ENCODE measurements at regions not wholly inside any gene's neighbourhood (a gene's known extent, or its start where the extent isn't known, plus 50 kb on each side); places are given as distances from the start of the nearest gene placed in this dataset.

- TF ChIP-seq, protein P1, sequence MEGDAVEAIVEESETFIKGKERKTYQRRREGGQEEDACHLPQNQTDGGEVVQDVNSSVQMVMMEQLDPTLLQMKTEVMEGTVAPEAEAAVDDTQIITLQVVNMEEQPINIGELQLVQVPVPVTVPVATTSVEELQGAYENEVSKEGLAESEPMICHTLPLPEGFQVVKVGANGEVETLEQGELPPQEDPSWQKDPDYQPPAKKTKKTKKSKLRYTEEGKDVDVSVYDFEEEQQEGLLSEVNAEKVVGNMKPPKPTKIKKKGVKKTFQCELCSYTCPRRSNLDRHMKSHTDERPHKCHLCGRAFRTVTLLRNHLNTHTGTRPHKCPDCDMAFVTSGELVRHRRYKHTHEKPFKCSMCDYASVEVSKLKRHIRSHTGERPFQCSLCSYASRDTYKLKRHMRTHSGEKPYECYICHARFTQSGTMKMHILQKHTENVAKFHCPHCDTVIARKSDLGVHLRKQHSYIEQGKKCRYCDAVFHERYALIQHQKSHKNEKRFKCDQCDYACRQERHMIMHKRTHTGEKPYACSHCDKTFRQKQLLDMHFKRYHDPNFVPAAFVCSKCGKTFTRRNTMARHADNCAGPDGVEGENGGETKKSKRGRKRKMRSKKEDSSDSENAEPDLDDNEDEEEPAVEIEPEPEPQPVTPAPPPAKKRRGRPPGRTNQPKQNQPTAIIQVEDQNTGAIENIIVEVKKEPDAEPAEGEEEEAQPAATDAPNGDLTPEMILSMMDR (IDR thresholded peaks at IDR 0.05), result no peak
- Histone ChIP-seq H3K4me1 (no peaks in the 10 kb centered on the region), H3K27me3 (ENCODE audit: insufficient read depth in 3 of 3, low read length in 2 of 3) (no peaks in the 10 kb centered on the region), H3K36me3 (ENCODE audit: insufficient read depth in 1 of 2, low read depth in 1 of 2) (no peaks in the 10 kb centered on the region), H3K9me3 (no peaks in the 10 kb centered on the region), H3K27ac (no peak overlapping the region), H3K4me3 (no peak overlapping the region)
- WGBS, 3 donors, result 90 to 95% (median 92%) methylated on average over 11 of the region's 11 CpGs
- no peak for ATAC-seq
- intact Hi-C loops (cut with DNase I), result no loop called here
- no peak for DNase-seq
These were observed 246.6 kb downstream of the BCL11B start for GRCh38 chr14:99025418-99025817.

- Histone ChIP-seq H3K9me3 (no peaks in the 10 kb centered on the region), H3K27me3 (ENCODE audit: insufficient read depth in 3 of 3, low read length in 2 of 3) (no peaks in the 10 kb centered on the region), H3K36me3 (ENCODE audit: insufficient read depth in 1 of 2, low read depth in 1 of 2) (no peaks in the 10 kb centered on the region), H3K4me3 (no peak overlapping the region), H3K27ac (no peak overlapping the region), H3K4me1 (no peaks in the 10 kb centered on the region)
- DNase-seq, result no peak
- 38 to 60% (median 41%) methylated on average over 2 of the region's 2 CpGs for WGBS, 3 donors
- no peak for ATAC-seq
- TF ChIP-seq, protein P1 (IDR thresholded peaks at IDR 0.05), result no peak
- intact Hi-C loops (cut with DNase I), result no loop called here
These were observed 245.5 kb downstream of the BCL11B start for GRCh38 chr14:99026471-99026870.

- Histone ChIP-seq H3K27ac (no peak overlapping the region), H3K9me3 (no peaks in the 10 kb centered on the region), H3K4me1 (no peaks in the 10 kb centered on the region), H3K36me3 (ENCODE audit: insufficient read depth in 1 of 2, low read depth in 1 of 2) (no peaks in the 10 kb centered on the region), H3K4me3 (no peak overlapping the region), H3K27me3 (ENCODE audit: insufficient read depth in 3 of 3, low read length in 2 of 3) (no peaks in the 10 kb centered on the region)
- TF ChIP-seq, protein P1 (IDR thresholded peaks at IDR 0.05), result no peak
- intact Hi-C loops (cut with DNase I), result no loop called here
- WGBS, 3 donors, result 88 to 94% (median 90%) methylated on average over 6 of the region's 6 CpGs
- DNase-seq, result no peak
- no peak for ATAC-seq
These were observed 244.0 kb downstream of the BCL11B start for GRCh38 chr14:99028041-99028440.

DNA sequence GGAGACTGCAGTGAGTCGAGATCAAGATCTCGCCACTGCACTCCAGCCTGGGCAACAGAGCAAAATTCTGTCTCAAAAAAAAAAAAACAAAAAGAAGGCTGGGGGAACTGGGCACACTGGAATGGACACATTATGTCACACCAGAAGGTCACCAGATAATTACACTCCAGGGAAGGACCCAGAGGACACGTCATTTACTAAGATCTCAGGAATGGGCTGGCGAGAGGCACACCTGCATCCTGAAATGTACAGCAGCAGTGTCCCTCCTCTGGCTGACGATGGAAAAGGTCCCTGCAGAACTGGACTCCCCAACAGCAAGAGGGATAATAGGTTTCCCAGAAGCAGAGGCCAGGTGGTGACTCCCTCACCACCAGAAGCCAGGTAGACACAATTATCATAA is 243.5 kb downstream of the BCL11B start:
- 84 to 91% (median 85%) methylated on average over 5 of the region's 5 CpGs for WGBS, 3 donors
- no peak overlapping the region for H3K4me3 ChIP-seq
- H3K27me3 ChIP-seq (ENCODE audit: insufficient read depth in 3 of 3, low read length in 2 of 3), result no peaks in the 10 kb centered on the region
- TF ChIP-seq, protein P1 (IDR thresholded peaks at IDR 0.05), result no peak
- H3K9me3 ChIP-seq, result no peaks in the 10 kb centered on the region
- DNase-seq (no peak), ATAC-seq (no peak)
- no peak overlapping the region for H3K27ac ChIP-seq
- H3K4me1 ChIP-seq, result no peaks in the 10 kb centered on the region
- intact Hi-C loops (cut with DNase I), result no loop called here
- no peaks in the 10 kb centered on the region for H3K36me3 ChIP-seq (ENCODE audit: insufficient read depth in 1 of 2, low read depth in 1 of 2)

- 62 to 71% (median 63%) methylated on average over 14 of the region's 14 CpGs for WGBS, 3 donors
- no peak overlapping the region for H3K4me3 ChIP-seq
- H3K9me3 ChIP-seq, result no peaks in the 10 kb centered on the region
- no peaks in the 10 kb centered on the region for H3K27me3 ChIP-seq (ENCODE audit: insufficient read depth in 3 of 3, low read length in 2 of 3)
- TF ChIP-seq, protein P1 (IDR thresholded peaks at IDR 0.05), result no peak
- no peaks in the 10 kb centered on the region for H3K36me3 ChIP-seq (ENCODE audit: insufficient read depth in 1 of 2, low read depth in 1 of 2)
- H3K4me1 ChIP-seq, result no peaks in the 10 kb centered on the region
- H3K27ac ChIP-seq, result no peak overlapping the region
- DNase-seq (no peak), ATAC-seq (no peak)
- intact Hi-C loops (cut with DNase I), result no loop called here
These were observed 242.7 kb downstream of the BCL11B start for GRCh38 chr14:99029145-99029915.

All from psoas muscle (tissue), 7 donors.